HEK293T (cell line): ENCODE measurements at regions not wholly inside any gene's neighbourhood (a gene's known extent, or its start where the extent isn't known, plus 50 kb on each side); places are given as distances from the start of the nearest gene placed in this dataset.

Experiments used
- CTCF ChIA-PET: fragments of 350-600 bp; formaldehyde crosslinking; extraction: SDS; loops from one replicate; lab custom pipeline; 2021; ENCODE audit warnings: antibody characterized with exemption, inconsistent platforms; lab: Yijun Ruan, JAX
- POLR2A ChIA-PET: fragments of 350-600 bp; formaldehyde crosslinking; extraction: SDS; loops from one replicate; lab custom pipeline; 2020; ENCODE audit warnings: antibody characterized with exemption, inconsistent platforms; lab: Yijun Ruan, JAX
- DNase-seq: peaks from one replicate; pipeline ENCODE4 v3.0.0; 2012; ENCODE audit warnings: mixed read lengths; ENCODE audit errors: extremely low spot score
- ARNT ChIP-seq: fragments of 450-650 bp; IDR thresholded peaks from 2 replicates; pipeline ENCODE4 v1.6.1; 2017; ENCODE audit warnings: mild to moderate bottlenecking
- BHLHE40 ChIP-seq: fragments of 450-650 bp; IDR thresholded peaks from 2 replicates; pipeline ENCODE4 v1.6.1; 2016; ENCODE audit warnings: mild to moderate bottlenecking, moderate library complexity, borderline replicate concordance
- CTBP1 ChIP-seq: fragments of 450-650 bp; IDR thresholded peaks from 2 replicates; pipeline ENCODE4 v1.6.1; 2016; ENCODE audit warnings: borderline replicate concordance
- ELF4 ChIP-seq: fragments of 450-650 bp; IDR thresholded peaks from 2 replicates; pipeline ENCODE4 v1.6.1; 2017; ENCODE audit warnings: antibody characterized with exemption
- FOXA1 ChIP-seq: fragments of 450-650 bp; IDR thresholded peaks from 2 replicates; pipeline ENCODE4 v1.6.1; 2016; ENCODE audit warnings: mild to moderate bottlenecking
- FOXK2 ChIP-seq: fragments of 450-650 bp; IDR thresholded peaks from 2 replicates; pipeline ENCODE4 v1.6.1; 2016; ENCODE audit warnings: mild to moderate bottlenecking
- FOXM1 ChIP-seq: fragments of 450-650 bp; IDR thresholded peaks from 2 replicates; pipeline ENCODE4 v1.6.1; 2017; ENCODE audit warnings: mild to moderate bottlenecking, borderline replicate concordance
- HDGF ChIP-seq: fragments of 450-650 bp; IDR thresholded peaks from 2 replicates; pipeline ENCODE4 v1.6.1; 2017; ENCODE audit warnings: antibody characterized with exemption, borderline replicate concordance
- L3MBTL2 ChIP-seq: fragments of 450-650 bp; conservative IDR thresholded peaks from 2 replicates; pipeline ENCODE4 v1.6.1; 2016; ENCODE audit warnings: mild to moderate bottlenecking
- LEF1 ChIP-seq: fragments of 450-650 bp; IDR thresholded peaks from 2 replicates; pipeline ENCODE4 v1.6.1; 2017; ENCODE audit warnings: mild to moderate bottlenecking, borderline replicate concordance
- NFRKB ChIP-seq: fragments of 450-650 bp; IDR thresholded peaks from 2 replicates; pipeline ENCODE4 v1.6.1; 2016; ENCODE audit warnings: mild to moderate bottlenecking, moderate library complexity
- PKNOX1 ChIP-seq: fragments of 450-650 bp; IDR thresholded peaks from 2 replicates; pipeline ENCODE4 v1.6.1; 2016
- SP1 ChIP-seq: fragments of 450-650 bp; IDR thresholded peaks from 2 replicates; pipeline ENCODE4 v1.6.1; 2017
- SUZ12 ChIP-seq: fragments of 450-650 bp; IDR thresholded peaks from 2 replicates; pipeline ENCODE4 v1.6.1; 2016; ENCODE audit warnings: mild to moderate bottlenecking
- TARDBP ChIP-seq: fragments of 450-650 bp; IDR thresholded peaks from 2 replicates; pipeline ENCODE4 v1.6.1; 2016
- ZNF384 ChIP-seq: fragments of 450-650 bp; IDR thresholded peaks from 2 replicates; pipeline ENCODE4 v1.6.1; 2016

GRCh38 chr15:29997499-29997898, 85.3 kb upstream of the GOLGA8J start:
- no peak for TF ChIP-seq ELF4
- TF ChIP-seq PKNOX1, result no peak
- TF ChIP-seq FOXM1, result no peak
- CTCF ChIA-PET, result no interaction called here

GRCh38 chr15:29994284-29994683, 88.5 kb upstream of the GOLGA8J start:
- TF ChIP-seq NFRKB (no peak), LEF1 (no peak), TARDBP (no peak), FOXK2 (no peak), ZNF384 (no peak), PKNOX1 (no peak), FOXA1 (no peak), FOXM1 (no peak), CTBP1 (no peak), SUZ12 (no peak), ARNT (no peak), HDGF (no peak), L3MBTL2 (no peak), BHLHE40 (no peak), ELF4 (no peak), SP1 (no peak)
- POLR2A ChIA-PET, result no interaction called here
- CTCF ChIA-PET, result interaction anchor here (2.3 kb wide), 1 partner anchor 9 kb away, joined by 7 read pairs; no protein-coding TSS in a partner anchor
- DNase-seq, result no peak

More at GRCh38 chr15:29997499-29997898, 85.3 kb upstream of the GOLGA8J start:
- POLR2A ChIA-PET, result no interaction called here
- DNase-seq, result no peak

GRCh38 chr15:29990954-29991353, 91.8 kb upstream of the GOLGA8J start:
- CTCF ChIA-PET, result no interaction called here
- no peak for DNase-seq
- TF ChIP-seq SUZ12, result no peak
- TF ChIP-seq NFRKB, result no peak
- TF ChIP-seq FOXM1, result no peak
- TF ChIP-seq ARNT, result no peak
- TF ChIP-seq SP1, result no peak
- TF ChIP-seq PKNOX1, result no peak
- TF ChIP-seq LEF1, result no peak
- TF ChIP-seq L3MBTL2, result no peak
- TF ChIP-seq ZNF384, result no peak
- TF ChIP-seq ELF4, result no peak
- no peak for TF ChIP-seq FOXA1
- no peak for TF ChIP-seq FOXK2
- TF ChIP-seq HDGF, result no peak
- no peak for TF ChIP-seq CTBP1
- no peak for TF ChIP-seq TARDBP
- TF ChIP-seq BHLHE40, result no peak
- POLR2A ChIA-PET, result no interaction called here

- TF ChIP-seq FOXK2, result no peak
- TF ChIP-seq LEF1, result no peak
- no peak for TF ChIP-seq BHLHE40
- no peak for TF ChIP-seq PKNOX1
- no peak for TF ChIP-seq SP1
- TF ChIP-seq ARNT, result no peak
- no peak for TF ChIP-seq ELF4
- TF ChIP-seq NFRKB, result no peak
- no peak for TF ChIP-seq TARDBP
- TF ChIP-seq L3MBTL2, result no peak
- no peak for TF ChIP-seq FOXM1
- TF ChIP-seq FOXA1, result no peak
- TF ChIP-seq CTBP1, result no peak
- TF ChIP-seq HDGF, result no peak
- TF ChIP-seq SUZ12, result no peak
- TF ChIP-seq ZNF384, result no peak
- POLR2A ChIA-PET, result no interaction called here
- no peak for DNase-seq
- CTCF ChIA-PET, result interaction anchor here (1.0 kb wide), 1 partner anchor 86 kb away, joined by 3 read pairs; no protein-coding TSS in a partner anchor
Measured at GRCh38 chr15:29990035-29990434, 92.7 kb upstream of the GOLGA8J start.

GRCh38 chr15:29988701-29989100, 94.1 kb upstream of the GOLGA8J start:
- DNase-seq, result no peak
- ChIA-PET POLR2A (no interaction called here), CTCF (interaction anchor here (1.3 kb wide), 1 partner anchor 63 kb away, joined by 3 read pairs; no protein-coding TSS in a partner anchor)
- TF ChIP-seq ELF4 (no peak), PKNOX1 (no peak), FOXM1 (no peak), NFRKB (no peak), FOXK2 (no peak), CTBP1 (no peak)
